ENCODE measurements at regions not wholly inside any gene's neighbourhood (a gene's known extent, or its start where the extent isn't known, plus 50 kb on each side); places are given as distances from the start of the nearest gene placed in this dataset.
"Not testable (repeated sequence)": the region's sequence is repeated elsewhere in the genome, so short reads cannot be mapped to it uniquely, and the experiment has no call there.

GRCh38 chr6:16947375-16948015 is 154.4 kb upstream of the STMND1 start:
- DNase-seq = no peak

- DNase-seq = no peak
Measured at GRCh38 chr6:16944596-16944995, 157.3 kb upstream of the STMND1 start.

- no peak for DNase-seq
Measured at GRCh38 chr6:16939839-16940238, 162.0 kb upstream of the STMND1 start.

- no peak for DNase-seq
Measured at GRCh38 chr6:16939351-16939750, 162.5 kb upstream of the STMND1 start.

GRCh38 chr6:16936893-16937292 is 165.0 kb upstream of the STMND1 start:
- no peak for DNase-seq

- DNase-seq = no peak
Measured at GRCh38 chr6:16933961-16934360, 167.9 kb upstream of the STMND1 start.

GRCh38 chr6:16933532-16933931 is 168.3 kb upstream of the STMND1 start:
- DNase-seq = peak; percentile 48

- DNase-seq = no peak
Measured at GRCh38 chr6:16932920-16933319, 168.9 kb upstream of the STMND1 start.

- DNase-seq = not testable (repeated sequence)
Measured at GRCh38 chr6:16931079-16931478, 169.8 kb upstream of the ATXN1 start.

GRCh38 chr6:16930432-16930831 is 169.2 kb upstream of the ATXN1 start:
- DNase-seq = no peak

GRCh38 chr6:16929809-16930208 is 168.5 kb upstream of the ATXN1 start:
- DNase-seq = no peak

- DNase-seq = no peak
Measured at GRCh38 chr6:16928387-16928786, 167.1 kb upstream of the ATXN1 start.

- no peak for DNase-seq
Measured at GRCh38 chr6:16927205-16927604, 165.9 kb upstream of the ATXN1 start.

GRCh38 chr6:16925461-16925860 is 164.2 kb upstream of the ATXN1 start:
- no peak for DNase-seq

GRCh38 chr6:16922282-16922681 is 161.0 kb upstream of the ATXN1 start:
- no peak for DNase-seq

GRCh38 chr6:16921399-16922110 is 160.3 kb upstream of the ATXN1 start:
- no peak for DNase-seq

- DNase-seq = no peak
Measured at GRCh38 chr6:16918586-16918985, 157.3 kb upstream of the ATXN1 start.

GRCh38 chr6:16914184-16914583 is 152.9 kb upstream of the ATXN1 start:
- no peak for DNase-seq

GRCh38 chr6:16912756-16913155 is 151.5 kb upstream of the ATXN1 start:
- DNase-seq = no peak

- no peak for DNase-seq
Measured at GRCh38 chr6:16911088-16911487, 149.8 kb upstream of the ATXN1 start.

- peak; percentile 59 for DNase-seq
Measured at GRCh38 chr6:16909658-16910360, 148.5 kb upstream of the ATXN1 start.

GRCh38 chr6:16907991-16908390 is 146.7 kb upstream of the ATXN1 start:
- DNase-seq = no peak

- no peak for DNase-seq
Measured at GRCh38 chr6:16904957-16905356, 143.7 kb upstream of the ATXN1 start.

GRCh38 chr6:16903470-16903869 is 142.2 kb upstream of the ATXN1 start:
- no peak for DNase-seq
